Omental fat pad (tissue), 3 donors: ENCODE measurements at regions not wholly inside any gene's neighbourhood (a gene's known extent, or its start where the extent isn't known, plus 50 kb on each side); places are given as distances from the start of the nearest gene placed in this dataset.
"Not testable (repeated sequence)": the region's sequence is repeated elsewhere in the genome, so short reads cannot be mapped to it uniquely, and the experiment has no call there.

ENCODE experiments used
- ATAC-seq: fragments of 150-250 bp; one replicate; pipeline ENCODE4 v1.9.1; 2016; ENCODE audit warnings: mild to moderate bottlenecking, moderate library complexity; ENCODE audit not compliant: low FRiP score
- DNase-seq: peaks from one replicate; pipeline ENCODE4 v3.0.0-alpha.2; 2019; ENCODE audit warnings: low spot score
- CTCF ChIP-seq, 3 donors: fragments of 450-650 bp; IDR thresholded peaks; one replicate each; pipeline ENCODE4 v1.5.1; 2016 to 2017; ENCODE audit warnings: antibody characterized with exemption in 3 of 3, mild to moderate bottlenecking in 3 of 3, moderate library complexity in 2 of 3

GRCh38 chr4:64682946-64683345 lies 273.7 kb upstream of the TECRL start:
- TF ChIP-seq CTCF (IDR thresholded peaks at IDR 0.05) = no peak
- DNase-seq = no peak
- ATAC-seq = no peak

- no peak for TF ChIP-seq CTCF (IDR thresholded peaks at IDR 0.05)
- ATAC-seq (no peak), DNase-seq (no peak)
Observed at GRCh38 chr4:64682481-64682880, 273.2 kb upstream of the TECRL start.

- ATAC-seq, DNase-seq: not testable (repeated sequence)
Observed at GRCh38 chr4:64673121-64673520, 263.9 kb upstream of the TECRL start.

GRCh38 chr4:64670647-64671046 lies 261.4 kb upstream of the TECRL start:
- ATAC-seq = no peak
- no peak for DNase-seq
- TF ChIP-seq CTCF (IDR thresholded peaks at IDR 0.05) = no peak

- no peak for TF ChIP-seq CTCF (IDR thresholded peaks at IDR 0.05)
- ATAC-seq (no peak), DNase-seq (no peak)
Observed at GRCh38 chr4:64643841-64644240, 234.6 kb upstream of the TECRL start.

- TF ChIP-seq CTCF (IDR thresholded peaks at IDR 0.05) = no peak
- DNase-seq (no peak), ATAC-seq (no peak)
Observed at GRCh38 chr4:64642936-64643335, 233.7 kb upstream of the TECRL start.

- DNase-seq, ATAC-seq: not testable (repeated sequence)
Observed at GRCh38 chr4:64640402-64640801, 231.2 kb upstream of the TECRL start.

- no peak for DNase-seq
- TF ChIP-seq CTCF (IDR thresholded peaks at IDR 0.05) = no peak
- ATAC-seq = no peak
Observed at GRCh38 chr4:64625438-64625837, 216.2 kb upstream of the TECRL start.
